Tibial nerve (tissue), 3 donors: ENCODE measurements at regions not wholly inside any gene's neighbourhood (a gene's known extent, or its start where the extent isn't known, plus 50 kb on each side); places are given as distances from the start of the nearest gene placed in this dataset.

Experiments
- EP300 ChIP-seq, 2 donors: sonication (generic); formaldehyde crosslinking; IDR thresholded peaks; one replicate each; pipeline ENCODE4 v1.6.1; 2017; ENCODE audit warnings: antibody characterized with exemption in 2 of 2, mild to moderate bottlenecking in 1 of 2
- POLR2A ChIP-seq, 2 donors: fragments of 450-650 bp; IDR thresholded peaks; one replicate each; pipeline ENCODE4 v1.6.1; 2017; ENCODE audit warnings: antibody characterized with exemption in 2 of 2, mild to moderate bottlenecking in 2 of 2, moderate library complexity in 2 of 2

DNA sequence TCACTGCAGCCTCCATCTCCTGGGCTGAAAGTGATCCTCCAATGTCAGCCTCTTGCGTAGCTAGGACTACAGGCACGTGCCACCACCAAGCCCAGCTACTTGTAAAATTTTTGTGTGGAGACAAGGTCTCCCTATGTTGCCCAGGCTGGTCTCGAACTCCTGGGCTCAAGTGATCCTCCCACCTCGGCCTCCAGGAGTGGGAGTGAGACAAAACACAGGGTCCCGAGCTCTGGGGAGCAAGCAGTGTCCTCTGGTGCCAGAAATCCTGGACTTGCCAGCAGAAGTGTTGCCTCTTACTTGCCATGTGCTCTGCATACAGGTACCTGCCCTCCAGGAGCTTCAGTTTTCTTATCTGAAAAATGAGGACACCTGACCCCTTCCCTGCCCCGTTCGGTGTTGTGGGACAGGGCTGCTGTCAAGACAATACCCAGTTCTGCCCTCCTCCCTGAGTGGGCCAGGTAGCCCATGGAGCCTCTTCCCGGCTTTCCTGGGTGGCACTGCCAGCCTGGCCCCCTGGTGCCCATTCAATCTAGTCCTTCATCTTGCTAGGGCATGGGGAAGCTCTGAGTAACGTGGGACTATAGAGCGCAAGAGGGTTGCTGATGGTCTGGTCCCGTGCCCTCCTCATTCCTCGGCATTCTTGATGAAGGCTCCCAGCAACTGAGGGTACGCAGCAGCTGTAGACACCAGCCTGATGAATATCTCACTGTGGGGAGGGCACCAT lies 164.6 kb downstream of the GOLGA6L4 start:
- TF ChIP-seq POLR2A (IDR thresholded peaks at IDR 0.05) (no peak), EP300 (IDR thresholded peaks at IDR 0.05) (no peak)
